ENCODE measurements at regions not wholly inside any gene's neighbourhood (a gene's known extent, or its start where the extent isn't known, plus 50 kb on each side); places are given as distances from the start of the nearest gene placed in this dataset.

- Mint-ChIP-seq H3K9me3 (no peaks in the 10 kb centered on the region), H3K27ac (no peak overlapping the region), H3K36me3 (ENCODE audit: low read depth) (no peaks in the 10 kb centered on the region), H3K4me1 (peaks cover 14% of the 10 kb centered on the region), H3K4me3 (no peak overlapping the region), H3K27me3 (ENCODE audit: insufficient read depth) (no peaks in the 10 kb centered on the region)
- Histone ChIP-seq H3K27ac (ENCODE audit: low read depth, low read length) (no peak overlapping the region), H3K36me3 (ENCODE audit: control insufficient read depth, insufficient read depth, low read length) (no peaks in the 10 kb centered on the region), H3K9me3 (ENCODE audit: control insufficient read depth, low read length) (no peaks in the 10 kb centered on the region), H3K4me1 (ENCODE audit: control insufficient read depth, insufficient read depth, low read length) (peaks cover 6% of the 10 kb centered on the region), H3K9ac (ENCODE audit: extremely low read depth, low read length, poor library complexity, severe bottlenecking) (no peak overlapping the region), H3K4me3 (ENCODE audit: low read length) (no peak overlapping the region), H3K27me3 (ENCODE audit: control insufficient read depth, insufficient read depth, low read length, poor library complexity, severe bottlenecking) (no peaks in the 10 kb centered on the region)
- no peak for TF ChIP-seq CTCF (conservative IDR thresholded peaks at IDR 0.05)
- 92 to 100% methylated on average over 2 of the region's 2 CpGs for WGBS, 2 experiments (ENCODE audit: insufficient coverage in 1 of 2, insufficient read length in 1 of 2)
- DNase-seq: no peak
These were observed 322.8 kb downstream of the ZSWIM6 start for GRCh38 chr5:61654876-61655275.

GRCh38 chr5:61657010-61657409 lies 325.0 kb downstream of the ZSWIM6 start:
- H3K9me3 Mint-ChIP-seq: no peaks in the 10 kb centered on the region
- no peaks in the 10 kb centered on the region for H3K36me3 Mint-ChIP-seq (ENCODE audit: low read depth)
- Histone ChIP-seq H3K9me3 (ENCODE audit: control insufficient read depth, low read length) (no peaks in the 10 kb centered on the region), H3K27ac (ENCODE audit: low read depth, low read length) (peak overlapping the region; percentile 5), H3K9ac (ENCODE audit: extremely low read depth, low read length, poor library complexity, severe bottlenecking) (no peak overlapping the region), H3K27me3 (ENCODE audit: control insufficient read depth, insufficient read depth, low read length, poor library complexity, severe bottlenecking) (no peaks in the 10 kb centered on the region), H3K36me3 (ENCODE audit: control insufficient read depth, insufficient read depth, low read length) (no peaks in the 10 kb centered on the region), H3K4me3 (ENCODE audit: low read length) (no peak overlapping the region), H3K4me1 (ENCODE audit: control insufficient read depth, insufficient read depth, low read length) (peaks cover 6% of the 10 kb centered on the region)
- H3K4me3 Mint-ChIP-seq: no peak overlapping the region
- no peak for DNase-seq
- H3K4me1 Mint-ChIP-seq: peaks cover 20% of the 10 kb centered on the region
- 88% methylated on average over 7 of the region's 7 CpGs; no CpG with 5 or more reads in 1 of the 2 experiments for WGBS, 2 experiments (ENCODE audit: insufficient coverage in 1 of 2, insufficient read length in 1 of 2)
- TF ChIP-seq CTCF (conservative IDR thresholded peaks at IDR 0.05): no peak
- no peak overlapping the region for H3K27ac Mint-ChIP-seq
- peaks cover 4% of the 10 kb centered on the region for H3K27me3 Mint-ChIP-seq (ENCODE audit: insufficient read depth)

GRCh38 chr5:61657686-61658085 lies 325.6 kb downstream of the ZSWIM6 start:
- DNase-seq: no peak
- Histone ChIP-seq H3K4me1 (ENCODE audit: control insufficient read depth, insufficient read depth, low read length) (peaks cover 6% of the 10 kb centered on the region), H3K4me3 (ENCODE audit: low read length) (no peak overlapping the region), H3K27ac (ENCODE audit: low read depth, low read length) (peak overlapping the region; percentile 5), H3K27me3 (ENCODE audit: control insufficient read depth, insufficient read depth, low read length, poor library complexity, severe bottlenecking) (no peaks in the 10 kb centered on the region), H3K9me3 (ENCODE audit: control insufficient read depth, low read length) (no peaks in the 10 kb centered on the region), H3K9ac (ENCODE audit: extremely low read depth, low read length, poor library complexity, severe bottlenecking) (no peak overlapping the region), H3K36me3 (ENCODE audit: control insufficient read depth, insufficient read depth, low read length) (no peaks in the 10 kb centered on the region)
- no peaks in the 10 kb centered on the region for H3K36me3 Mint-ChIP-seq (ENCODE audit: low read depth)
- H3K27ac Mint-ChIP-seq: no peak overlapping the region
- peaks cover 6% of the 10 kb centered on the region for H3K27me3 Mint-ChIP-seq (ENCODE audit: insufficient read depth)
- H3K4me3 Mint-ChIP-seq: no peak overlapping the region
- no peaks in the 10 kb centered on the region for H3K9me3 Mint-ChIP-seq
- peaks cover 20% of the 10 kb centered on the region for H3K4me1 Mint-ChIP-seq
- TF ChIP-seq CTCF (conservative IDR thresholded peaks at IDR 0.05): no peak
- WGBS, 2 experiments (ENCODE audit: insufficient coverage in 1 of 2, insufficient read length in 1 of 2): 92 to 96% methylated on average over 3 of the region's 3 CpGs
